ENCODE measurements at regions not wholly inside any gene's neighbourhood (a gene's known extent, or its start where the extent isn't known, plus 50 kb on each side); places are given as distances from the start of the nearest gene placed in this dataset.
"Not testable (repeated sequence)": the region's sequence is repeated elsewhere in the genome, so short reads cannot be mapped to it uniquely, and the experiment has no call there.

DNA sequence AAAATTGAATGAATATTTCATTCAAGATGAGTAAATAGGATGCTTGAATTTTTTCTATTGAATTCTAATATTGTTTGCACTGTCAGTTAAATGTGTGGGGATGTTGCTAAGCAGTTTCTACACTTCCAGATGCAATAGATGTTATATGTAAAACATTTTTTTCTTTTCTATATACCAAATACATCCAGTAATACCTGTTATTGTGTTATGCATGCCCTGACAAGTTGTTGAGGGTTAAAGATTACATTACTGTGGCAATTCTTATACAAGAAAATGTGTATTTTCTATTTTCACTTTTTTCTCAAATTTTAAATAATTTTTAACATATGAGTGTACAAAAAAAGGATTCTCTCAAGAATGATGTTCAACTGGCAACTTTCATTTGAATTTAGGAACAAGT lies 713.9 kb downstream of the GATA3 start:
- no peak for DNase-seq (ENCODE audit: low read depth in 2 of 2)

DNA sequence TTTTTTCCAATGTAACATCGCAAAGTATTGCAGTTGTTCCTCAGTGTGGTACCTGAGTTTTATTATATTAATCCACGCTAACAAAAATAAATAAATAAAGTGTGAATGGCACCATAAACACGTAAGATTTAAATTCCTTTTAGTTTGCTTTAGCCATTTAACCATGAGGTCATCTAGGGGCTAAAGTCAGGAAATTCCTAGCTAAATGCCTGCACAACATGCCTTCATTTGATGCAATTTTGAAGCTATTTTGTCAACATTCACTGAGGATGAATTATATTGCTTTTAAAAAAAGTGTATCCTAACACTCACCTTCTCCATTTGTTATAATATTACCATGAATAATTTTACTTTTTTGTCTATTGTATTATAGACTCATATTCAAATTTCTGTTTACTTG lies 714.4 kb downstream of the GATA3 start:
- no peak for DNase-seq (ENCODE audit: low read depth in 2 of 2)

DNA sequence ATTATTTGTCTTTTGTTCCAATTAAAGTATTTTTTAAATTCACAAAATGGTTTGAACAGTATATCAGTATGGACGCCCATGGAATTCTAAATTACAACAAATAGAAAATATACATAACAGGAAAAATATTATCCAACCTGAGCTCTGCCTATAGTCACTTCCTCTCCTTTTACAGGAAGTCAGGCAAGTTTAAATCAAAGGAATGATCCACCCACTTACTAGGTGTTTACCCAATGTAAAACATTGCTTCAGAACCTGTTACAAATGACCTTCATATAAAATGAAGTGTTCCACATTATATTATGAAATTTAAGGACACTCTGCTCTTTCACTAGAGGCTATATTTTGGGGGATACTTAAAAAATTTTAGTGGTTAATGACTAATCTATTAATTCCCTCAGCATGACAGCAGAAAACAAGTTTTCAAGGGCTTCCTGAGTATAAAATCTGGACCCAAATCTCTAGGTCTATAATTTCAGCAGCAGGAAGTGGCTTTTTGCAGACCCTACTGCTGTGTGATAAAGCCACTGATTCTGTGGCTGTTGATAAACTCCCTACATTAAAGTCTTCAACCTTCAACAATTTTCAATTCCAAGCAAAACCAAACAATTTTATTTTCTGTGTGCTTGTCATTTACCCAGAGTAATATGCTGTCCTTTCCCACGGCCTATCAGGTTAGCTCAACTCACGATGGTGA lies 722.6 kb downstream of the GATA3 start:
- no peak for DNase-seq (ENCODE audit: low read depth in 2 of 2)

DNA sequence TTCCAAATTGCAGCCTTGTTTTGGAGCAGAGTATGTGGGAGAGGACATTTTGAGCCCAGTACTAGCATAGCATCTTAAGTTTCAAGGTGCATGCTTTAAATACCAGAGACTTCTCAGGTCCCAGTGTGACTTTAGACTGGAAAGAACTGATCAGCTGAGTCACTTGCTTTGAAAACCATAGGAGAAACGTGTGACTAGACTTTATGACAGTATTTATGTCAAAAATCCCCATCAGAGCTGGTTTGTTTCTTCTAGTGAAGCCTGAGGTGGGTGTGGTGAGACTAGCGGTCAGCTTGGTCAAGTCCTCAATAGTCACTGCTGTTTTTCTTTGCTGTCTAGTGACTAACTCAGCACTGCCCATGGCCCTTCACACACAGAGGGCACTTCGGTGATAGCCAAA lies 724.2 kb downstream of the GATA3 start:
- DNase-seq (ENCODE audit: low read depth in 2 of 2) = no peak

- no peak for DNase-seq (ENCODE audit: low read depth in 2 of 2)
These were observed 733.2 kb downstream of the GATA3 start for GRCh38 chr10:8787649-8788048.

DNA sequence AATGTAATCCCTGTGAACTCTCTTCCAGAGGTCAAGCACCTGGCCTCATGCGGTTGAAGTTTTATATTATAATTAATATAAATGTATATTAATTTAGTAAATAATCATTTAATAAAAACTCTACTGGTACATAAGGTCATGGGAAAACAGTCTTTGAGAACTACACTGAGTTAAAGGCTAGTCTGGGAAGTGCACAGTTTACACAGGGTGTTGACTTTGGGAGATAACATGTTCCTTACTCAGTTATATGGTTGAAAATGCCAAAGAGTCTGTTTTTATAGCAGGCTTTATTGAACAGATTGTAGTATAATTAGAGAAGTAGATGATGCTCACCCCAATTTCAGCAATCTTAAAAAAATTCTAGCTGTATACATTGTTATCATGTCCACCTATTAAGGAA lies 735.9 kb downstream of the GATA3 start:
- no peak for DNase-seq (ENCODE audit: low read depth in 2 of 2)

GRCh38 chr10:8794860-8795259 lies 740.4 kb downstream of the GATA3 start:
- no peak for DNase-seq (ENCODE audit: low read depth in 2 of 2)

DNA sequence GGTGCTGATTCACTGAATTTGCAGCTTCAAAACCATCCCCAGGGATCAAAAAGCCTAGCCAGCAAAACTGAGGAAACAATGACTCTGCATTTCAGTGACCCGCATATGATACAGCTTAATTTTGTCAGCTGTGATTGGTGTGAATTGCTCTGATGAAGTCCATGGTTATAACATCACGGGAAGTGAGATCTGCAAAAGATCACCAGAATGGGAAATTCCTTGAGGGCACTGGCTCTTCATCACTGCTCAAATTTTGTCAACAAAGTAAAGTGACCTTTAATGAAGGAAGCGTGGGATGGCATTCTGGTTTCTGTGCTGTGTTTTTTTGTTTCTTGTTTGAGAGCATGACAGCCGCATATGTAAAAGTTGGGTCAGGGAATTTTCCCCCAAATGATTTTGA lies 745.9 kb downstream of the GATA3 start:
- DNase-seq (ENCODE audit: low read depth in 2 of 2) = no peak

DNA sequence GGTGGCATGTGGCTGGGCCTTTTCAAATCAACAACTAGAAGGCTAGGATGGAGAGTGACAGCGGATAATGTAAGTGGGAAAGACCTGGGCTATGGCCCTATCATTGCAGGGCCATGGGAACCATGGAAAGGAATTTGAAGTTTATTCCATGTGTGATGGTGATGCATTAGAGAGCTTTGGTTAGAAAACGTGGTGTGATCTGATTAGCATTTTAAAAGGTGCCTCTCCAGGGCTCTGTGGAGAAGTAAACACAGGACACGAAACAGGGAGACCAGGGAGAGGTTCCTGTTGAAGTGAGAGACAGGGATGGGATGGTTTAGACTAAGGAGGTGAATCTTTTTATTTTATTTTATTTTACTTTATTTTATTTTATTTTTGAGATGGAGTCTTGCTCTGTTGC lies 749.5 kb downstream of the GATA3 start:
- DNase-seq (ENCODE audit: low read depth in 2 of 2) = no peak

- no peak for DNase-seq (ENCODE audit: low read depth in 2 of 2)
These were observed 756.2 kb downstream of the GATA3 start for GRCh38 chr10:8810677-8811076.

- no peak for DNase-seq (ENCODE audit: low read depth in 2 of 2)
These were observed 756.7 kb downstream of the GATA3 start for GRCh38 chr10:8811201-8811600.

GRCh38 chr10:8815969-8816368 lies 761.5 kb downstream of the GATA3 start:
- DNase-seq (ENCODE audit: low read depth in 2 of 2) = no peak

- DNase-seq (ENCODE audit: low read depth in 2 of 2) = no peak
These were observed 762.8 kb downstream of the GATA3 start for GRCh38 chr10:8817299-8817698.

GRCh38 chr10:8825611-8826010 lies 771.1 kb downstream of the GATA3 start:
- DNase-seq (ENCODE audit: low read depth in 2 of 2) = no peak

DNA sequence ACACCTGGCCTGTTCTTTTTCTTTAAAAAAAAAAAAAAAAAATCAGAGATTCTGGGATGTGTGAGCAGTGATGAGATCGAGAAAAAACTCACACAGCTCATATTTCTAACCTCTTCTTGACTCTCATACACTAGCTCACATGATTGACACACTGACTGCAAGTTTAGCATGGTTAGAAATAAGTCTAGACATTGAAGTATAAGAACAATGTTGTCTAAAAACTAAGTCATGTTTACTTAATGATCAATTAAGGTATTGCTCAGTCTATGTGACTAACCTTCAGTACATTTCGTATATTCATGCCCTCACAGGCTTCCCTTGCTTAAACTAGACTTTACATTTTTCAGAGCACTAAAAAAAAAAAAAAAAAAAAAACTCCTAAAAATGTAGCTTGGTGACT lies 775.1 kb downstream of the GATA3 start:
- DNase-seq (ENCODE audit: low read depth in 2 of 2) = no peak

DNA sequence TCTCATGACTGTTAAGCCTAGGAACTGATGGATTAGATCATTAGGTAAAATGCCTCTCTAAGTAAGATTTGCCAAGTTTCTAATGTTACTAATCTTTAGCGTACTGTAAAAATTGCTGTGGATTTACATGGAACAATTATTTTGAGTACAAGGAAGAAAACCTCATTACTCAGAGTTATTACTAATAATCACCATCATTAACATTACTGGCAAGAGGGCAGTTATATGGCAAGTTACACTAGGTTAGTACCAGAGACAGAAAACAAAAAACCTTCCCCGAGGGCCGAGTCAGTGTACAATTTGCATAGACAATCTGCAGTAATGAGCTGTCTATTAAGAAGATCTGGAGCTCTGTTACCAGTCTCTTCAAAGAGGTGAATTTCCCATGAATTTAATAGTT lies 775.6 kb downstream of the GATA3 start:
- DNase-seq (ENCODE audit: low read depth in 2 of 2) = no peak

- DNase-seq (ENCODE audit: low read depth in 2 of 2) = no peak
These were observed 776.4 kb downstream of the GATA3 start for GRCh38 chr10:8830876-8831275.

DNA sequence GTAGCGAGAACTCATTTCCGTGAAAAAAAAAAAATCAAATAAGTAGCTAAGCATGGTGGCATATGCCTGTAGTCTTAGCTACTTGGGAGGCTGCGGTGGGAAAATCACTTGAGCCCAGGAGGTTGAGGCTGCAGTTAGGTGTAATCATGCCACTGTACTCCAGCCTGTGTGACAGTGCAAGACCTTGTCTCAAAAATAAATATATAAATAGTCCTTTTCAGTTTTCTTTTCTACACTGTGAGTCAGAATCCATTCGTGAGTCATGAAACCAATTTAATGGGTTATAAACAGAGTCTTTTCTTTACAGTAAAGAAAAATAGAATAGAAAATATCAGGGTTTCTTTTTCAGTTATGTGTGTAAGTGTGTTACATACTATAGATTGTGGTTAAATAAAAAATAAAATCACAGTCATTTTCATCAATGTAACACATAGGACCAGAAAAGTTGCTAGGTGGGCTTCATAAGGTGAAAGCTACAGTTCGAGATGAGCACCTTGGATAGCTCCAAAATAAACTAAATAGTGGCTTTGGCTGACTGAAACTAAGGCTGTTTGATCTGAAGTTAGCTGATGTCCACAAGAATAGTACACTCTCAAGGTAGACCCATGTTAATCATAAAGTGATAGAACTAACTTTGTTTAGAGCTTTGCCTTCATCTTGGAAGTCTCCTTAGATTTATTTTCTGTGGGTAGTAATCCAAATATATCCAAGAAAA lies 781.1 kb downstream of the GATA3 start:
- no peak for DNase-seq (ENCODE audit: low read depth in 2 of 2)

DNA sequence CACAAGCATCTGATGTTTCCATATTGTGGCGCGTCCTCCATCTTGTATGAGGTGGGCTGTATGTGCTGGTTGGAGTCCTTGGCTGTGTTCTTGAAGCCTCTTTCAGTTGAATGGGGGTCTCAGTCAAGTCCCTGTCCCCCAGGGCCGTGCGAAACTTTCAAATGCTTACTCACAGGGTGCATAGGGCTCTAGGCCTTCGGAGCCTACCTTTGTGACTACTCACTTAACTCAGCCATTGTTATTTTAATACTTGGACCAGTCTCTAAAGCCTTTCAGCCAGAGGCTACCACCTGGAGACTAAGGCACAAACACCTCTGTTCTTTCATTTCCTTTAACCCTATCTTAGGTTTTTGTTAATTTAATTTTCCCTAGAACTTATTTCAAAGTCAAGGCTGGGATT lies 785.9 kb downstream of the GATA3 start:
- DNase-seq (ENCODE audit: low read depth in 2 of 2) = no peak

- no peak for DNase-seq (ENCODE audit: low read depth in 2 of 2)
These were observed 789.7 kb downstream of the GATA3 start for GRCh38 chr10:8844141-8844540.

DNA sequence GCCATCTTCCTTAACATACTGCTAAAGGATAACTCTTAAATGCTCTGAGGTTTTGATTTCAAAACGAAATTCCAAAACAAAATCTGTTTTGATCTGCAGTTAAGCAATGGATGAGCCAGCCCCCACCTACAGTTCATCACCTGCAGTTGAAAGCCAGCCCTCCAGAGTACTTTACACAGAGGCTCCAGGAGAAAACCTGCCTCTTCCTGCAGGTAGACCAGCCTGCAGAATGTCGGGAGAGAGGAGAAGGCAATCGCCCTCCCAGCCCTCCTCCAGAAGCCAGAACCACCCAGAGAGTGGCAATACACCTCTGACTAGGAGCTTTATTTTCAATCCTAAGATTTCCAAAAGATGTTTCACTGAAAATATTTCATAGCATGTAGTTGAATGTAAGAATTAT lies 798.1 kb downstream of the GATA3 start:
- DNase-seq (ENCODE audit: low read depth in 2 of 2) = no peak

GRCh38 chr10:8853048-8853447 lies 798.6 kb downstream of the GATA3 start:
- DNase-seq (ENCODE audit: low read depth in 2 of 2) = no peak

DNA sequence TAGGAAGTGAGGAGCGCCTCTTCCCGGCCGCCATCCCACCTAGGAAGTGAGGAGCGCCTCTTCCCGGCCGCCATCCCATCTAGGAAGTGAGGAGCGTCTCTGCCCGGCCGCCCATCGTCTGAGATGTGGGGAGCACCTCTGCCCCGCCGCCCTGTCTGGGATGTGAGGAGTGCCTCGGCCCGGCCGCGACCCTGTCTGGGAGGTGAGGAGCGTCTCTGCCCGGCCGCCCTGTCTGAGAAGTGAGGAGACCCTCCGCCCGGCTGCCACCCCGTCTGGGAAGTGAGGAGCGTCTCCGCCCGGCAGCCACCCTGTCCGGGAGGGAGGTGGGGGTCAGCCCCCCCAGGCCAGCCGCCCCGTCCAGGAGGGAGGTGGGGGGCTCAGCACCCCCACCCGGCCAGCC lies 814.4 kb downstream of the GATA3 start:
- DNase-seq (ENCODE audit: low read depth in 2 of 2) = not testable (repeated sequence)

DNA sequence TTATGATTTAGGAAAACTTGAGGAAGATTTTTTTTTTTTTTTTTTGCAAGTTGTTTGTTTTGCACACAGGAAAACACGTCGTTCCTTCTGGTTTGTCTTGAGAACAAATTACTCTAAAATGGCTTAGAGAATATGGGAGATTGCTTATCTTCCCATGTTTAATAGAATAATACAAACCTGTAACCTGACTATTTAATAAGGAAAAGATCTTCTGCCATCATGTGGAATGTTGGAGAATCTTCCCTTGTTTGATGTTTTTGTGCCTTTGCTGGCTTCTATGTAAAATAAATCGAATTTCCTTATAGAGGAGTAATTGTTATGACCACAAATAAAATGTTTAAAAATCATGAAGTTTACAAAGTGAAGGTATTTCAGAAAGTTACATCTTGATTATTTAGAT lies 818.8 kb downstream of the GATA3 start:
- DNase-seq (ENCODE audit: low read depth in 2 of 2) = no peak

Data from activated CD4-positive, alpha-beta T cell treated with anti-CD3 and anti-CD28 coated beads for 24 hours (primary cell).